Uterus (tissue), 3 donors: ENCODE measurements at regions not wholly inside any gene's neighbourhood (a gene's known extent, or its start where the extent isn't known, plus 50 kb on each side); places are given as distances from the start of the nearest gene placed in this dataset.

Experiments used
- DNase-seq, 2 donors: peaks; one replicate each; pipeline ENCODE4 v3.0.0-alpha.2; 2019 to 2020
- H3K27ac ChIP-seq, 2 donors: fragments of 200-600 bp; sonication (generic); 1 replicate in 1 of 2; 2 replicates in 1 of 2; pipeline ENCODE4 v1.5.1; 2016 to 2018
- H3K27me3 ChIP-seq, 2 donors: fragments of 200-600 bp; sonication (generic); one replicate each; pipeline ENCODE4 v1.5.1; 2018 to 2019; ENCODE audit warnings: control low read depth in 1 of 2
- H3K36me3 ChIP-seq, 2 donors: fragments of 200-600 bp; sonication (generic); one replicate each; pipeline ENCODE4 v1.5.1; 2019; ENCODE audit warnings: control low read depth in 1 of 2
- H3K4me1 ChIP-seq, 2 donors: fragments of 200-600 bp; sonication (generic); one replicate each; pipeline ENCODE4 v1.5.1; 2018 to 2019; ENCODE audit warnings: control low read depth in 1 of 2
- H3K4me3 ChIP-seq, 2 donors: fragments of 200-600 bp; sonication (generic); 1 replicate in 1 of 2; 2 replicates in 1 of 2; pipeline ENCODE4 v1.5.1; 2018 to 2019; ENCODE audit warnings: mild to moderate bottlenecking in 1 of 2
- H3K9me3 ChIP-seq, 2 donors: fragments of 200-600 bp; sonication (generic); one replicate each; pipeline ENCODE4 v1.5.1; 2019; ENCODE audit warnings: control low read depth in 1 of 2
- POLR2A ChIP-seq, 2 donors: fragments of 450-650 bp; IDR thresholded peaks; one replicate each; pipeline ENCODE4 v1.6.1; 2016; ENCODE audit warnings: antibody characterized with exemption in 2 of 2, mild to moderate bottlenecking in 1 of 2, moderate library complexity in 1 of 2
- intact Hi-C: fragments of 100-400 bp; cut with DNase I; formaldehyde crosslinking; loops from one replicate; pipeline ENCODE4 v1.15.1; 2023; ENCODE audit warnings: low total_unique reads
- TF ChIP-seq, protein P1 (sequence below), 4 experiments: fragments of 200-600 bp in 2 of 4; fragments of 450-650 bp in 2 of 4; sonication (generic) in 2 of 4; IDR thresholded peaks; one replicate each; pipeline ENCODE4 v1.5.1; 2016 to 2019; ENCODE audit warnings: antibody characterized with exemption in 4 of 4, mild to moderate bottlenecking in 2 of 4, moderate library complexity in 1 of 4
- donor health status: DM: yes; HTN: yes; CAD: no.

DNA sequence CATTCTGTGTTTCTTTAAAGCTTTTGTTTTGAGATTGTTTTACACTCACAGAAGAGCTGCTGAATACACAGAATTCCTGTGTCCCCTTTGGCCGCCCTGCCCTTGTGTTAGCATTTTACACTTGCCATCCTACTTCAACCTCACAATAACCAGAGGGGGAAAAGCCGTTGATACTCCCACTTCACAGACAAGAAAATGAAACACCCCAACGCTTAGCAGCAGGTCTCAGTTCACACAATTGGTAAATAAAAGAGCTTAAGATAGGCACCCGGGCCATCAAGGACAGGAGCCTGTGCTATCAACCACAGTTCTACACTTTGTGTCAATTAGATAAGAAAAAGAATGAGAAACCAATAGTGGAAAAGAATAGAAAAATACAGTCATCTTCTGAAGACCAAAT, 178.0 kb downstream of the SYK start:
- Histone ChIP-seq H3K9me3 (no peaks in the 10 kb centered on the region), H3K27me3 (no peaks in the 10 kb centered on the region), H3K27ac (no peak overlapping the region), H3K36me3 (no peaks in the 10 kb centered on the region), H3K4me3 (no peak overlapping the region), H3K4me1 (no peaks in the 10 kb centered on the region)
- TF ChIP-seq POLR2A (IDR thresholded peaks at IDR 0.05) = no peak
- TF ChIP-seq, protein P1, sequence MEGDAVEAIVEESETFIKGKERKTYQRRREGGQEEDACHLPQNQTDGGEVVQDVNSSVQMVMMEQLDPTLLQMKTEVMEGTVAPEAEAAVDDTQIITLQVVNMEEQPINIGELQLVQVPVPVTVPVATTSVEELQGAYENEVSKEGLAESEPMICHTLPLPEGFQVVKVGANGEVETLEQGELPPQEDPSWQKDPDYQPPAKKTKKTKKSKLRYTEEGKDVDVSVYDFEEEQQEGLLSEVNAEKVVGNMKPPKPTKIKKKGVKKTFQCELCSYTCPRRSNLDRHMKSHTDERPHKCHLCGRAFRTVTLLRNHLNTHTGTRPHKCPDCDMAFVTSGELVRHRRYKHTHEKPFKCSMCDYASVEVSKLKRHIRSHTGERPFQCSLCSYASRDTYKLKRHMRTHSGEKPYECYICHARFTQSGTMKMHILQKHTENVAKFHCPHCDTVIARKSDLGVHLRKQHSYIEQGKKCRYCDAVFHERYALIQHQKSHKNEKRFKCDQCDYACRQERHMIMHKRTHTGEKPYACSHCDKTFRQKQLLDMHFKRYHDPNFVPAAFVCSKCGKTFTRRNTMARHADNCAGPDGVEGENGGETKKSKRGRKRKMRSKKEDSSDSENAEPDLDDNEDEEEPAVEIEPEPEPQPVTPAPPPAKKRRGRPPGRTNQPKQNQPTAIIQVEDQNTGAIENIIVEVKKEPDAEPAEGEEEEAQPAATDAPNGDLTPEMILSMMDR (IDR thresholded peaks at IDR 0.05) = no peak
- DNase-seq = no peak
- intact Hi-C loops = no loop called here

DNA sequence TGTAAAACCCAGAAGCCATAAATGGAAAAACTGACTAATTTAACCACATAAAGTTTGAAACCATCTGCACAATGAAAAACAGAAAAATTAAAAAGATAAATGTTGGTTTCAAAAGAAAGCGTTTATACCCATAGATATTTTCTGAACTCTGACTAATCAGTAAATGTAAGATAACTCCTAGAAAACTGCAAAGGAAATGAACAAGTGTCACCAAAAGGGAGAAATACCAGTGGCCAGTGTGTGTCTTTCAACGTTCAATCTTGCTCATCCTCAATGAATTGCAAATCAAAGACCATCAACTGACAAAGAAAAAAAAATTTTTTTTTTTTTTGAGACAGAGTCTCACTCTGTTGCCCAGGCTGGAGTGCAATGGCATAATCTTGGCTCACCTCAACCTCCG, 180.1 kb downstream of the SYK start:
- no peaks in the 10 kb centered on the region for H3K27me3 ChIP-seq
- H3K4me3 ChIP-seq = no peak overlapping the region
- H3K4me1 ChIP-seq = no peaks in the 10 kb centered on the region
- DNase-seq = no peak
- no peak overlapping the region for H3K27ac ChIP-seq
- no peaks in the 10 kb centered on the region for H3K9me3 ChIP-seq
- H3K36me3 ChIP-seq = no peaks in the 10 kb centered on the region
- intact Hi-C loops = no loop called here
- TF ChIP-seq, protein P1 (IDR thresholded peaks at IDR 0.05) = no peak
- no peak for TF ChIP-seq POLR2A (IDR thresholded peaks at IDR 0.05)

DNA sequence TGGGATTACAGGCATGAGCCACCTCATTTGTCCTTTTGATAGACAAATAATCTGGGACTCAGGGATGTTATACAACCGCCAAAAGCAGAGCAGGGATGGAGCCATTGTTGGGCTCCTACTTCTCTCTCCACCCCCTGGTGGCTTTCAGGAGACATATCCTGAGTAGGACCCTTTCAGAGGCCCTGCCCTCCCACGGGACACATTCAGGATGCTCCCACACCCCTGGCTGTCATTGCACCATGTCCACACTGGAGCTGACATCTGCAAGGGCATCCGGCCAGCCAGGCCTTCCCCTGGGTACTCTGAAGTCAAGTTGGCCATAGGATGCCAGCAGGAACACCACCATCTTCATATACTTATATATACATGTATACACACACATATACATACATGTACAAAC, 181.8 kb downstream of the SYK start:
- no peaks in the 10 kb centered on the region for H3K36me3 ChIP-seq
- H3K9me3 ChIP-seq = no peaks in the 10 kb centered on the region
- no peaks in the 10 kb centered on the region for H3K4me1 ChIP-seq
- H3K4me3 ChIP-seq = no peak overlapping the region
- no peaks in the 10 kb centered on the region for H3K27me3 ChIP-seq
- DNase-seq = no peak
- no peak overlapping the region for H3K27ac ChIP-seq
- intact Hi-C loops = no loop called here
- no peak for TF ChIP-seq POLR2A (IDR thresholded peaks at IDR 0.05)
- TF ChIP-seq, protein P1 (IDR thresholded peaks at IDR 0.05) = no peak

DNA sequence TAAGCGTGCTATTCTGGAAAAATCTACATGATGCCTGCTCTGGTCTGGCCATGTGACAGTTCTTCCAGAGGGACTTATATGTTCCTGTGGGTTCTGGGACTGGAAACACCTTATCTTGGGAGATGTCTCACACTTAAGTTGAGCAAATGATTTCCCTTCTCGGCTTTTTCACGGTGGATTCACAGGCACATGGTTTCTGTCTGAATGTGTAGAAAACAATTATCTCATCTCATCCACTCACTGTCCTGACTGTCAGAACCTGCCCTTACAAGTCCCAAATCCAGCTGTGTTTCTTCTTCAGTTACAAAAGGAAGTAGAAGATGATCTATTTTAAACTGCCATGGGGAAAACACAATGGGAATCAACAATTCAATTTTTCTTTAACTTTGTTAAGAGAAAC, 184.0 kb downstream of the SYK start:
- H3K27ac ChIP-seq = peak overlapping the region in 1 of 2 donors; percentile 60
- no peaks in the 10 kb centered on the region for H3K4me1 ChIP-seq
- no peak overlapping the region for H3K4me3 ChIP-seq
- no peaks in the 10 kb centered on the region for H3K36me3 ChIP-seq
- no peaks in the 10 kb centered on the region for H3K9me3 ChIP-seq
- no peak for DNase-seq
- intact Hi-C loops = no loop called here
- TF ChIP-seq, protein P1 (IDR thresholded peaks at IDR 0.05) = no peak
- no peak for TF ChIP-seq POLR2A (IDR thresholded peaks at IDR 0.05)
- H3K27me3 ChIP-seq = no peaks in the 10 kb centered on the region

DNA sequence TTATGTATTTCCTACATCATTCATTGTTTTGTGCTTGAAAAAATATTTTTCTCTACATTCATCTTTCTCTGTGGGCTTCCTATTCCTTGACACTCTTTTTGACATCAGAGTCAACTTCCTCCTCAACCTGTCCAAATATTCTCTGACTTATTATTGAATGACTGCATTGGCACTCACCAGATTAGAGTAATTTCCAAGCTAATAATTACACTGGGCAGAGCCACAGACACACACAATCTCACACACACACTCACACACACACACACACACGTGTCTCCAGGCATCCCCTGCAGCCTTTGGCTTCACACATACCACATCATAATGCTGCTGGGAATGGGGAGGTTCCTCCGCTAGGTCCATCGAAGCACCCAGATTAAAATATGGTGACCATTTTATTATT, 184.5 kb downstream of the SYK start:
- H3K27ac ChIP-seq = peak overlapping the region in 1 of 2 donors; percentile 11
- intact Hi-C loops = no loop called here
- H3K4me3 ChIP-seq = no peak overlapping the region
- no peaks in the 10 kb centered on the region for H3K27me3 ChIP-seq
- H3K4me1 ChIP-seq = no peaks in the 10 kb centered on the region
- no peak for DNase-seq
- TF ChIP-seq, protein P1 (IDR thresholded peaks at IDR 0.05) = no peak
- no peaks in the 10 kb centered on the region for H3K9me3 ChIP-seq
- no peaks in the 10 kb centered on the region for H3K36me3 ChIP-seq
